SK-N-SH (cell line): ENCODE measurements at regions not wholly inside any gene's neighbourhood (a gene's known extent, or its start where the extent isn't known, plus 50 kb on each side); places are given as distances from the start of the nearest gene placed in this dataset.

ENCODE experiments used
- CTCF ChIA-PET: fragments of 300-600, 350-600 bp; formaldehyde crosslinking; extraction: SDS; loops from one replicate; lab custom pipeline; 2021; lab: Yijun Ruan, JAX
- POLR2A ChIA-PET: fragments of 350-600 bp; sonication (Branson Sonifier 250); formaldehyde crosslinking; extraction: SDS; loops from one replicate; lab custom pipeline; 2020; ENCODE audit warnings: antibody characterized with exemption, inconsistent platforms; lab: Yijun Ruan, JAX
- DNase-seq: peaks from one replicate; pipeline ENCODE4 v3.0.0; 2012
- H2AFZ ChIP-seq: fragments of 200-600 bp; sonication (generic); 2 replicates; pipeline ENCODE4 v1.8.1; 2016; ENCODE audit warnings: antibody characterized with exemption, mild to moderate bottlenecking, low read depth
- H3F3A ChIP-seq: fragments of 200-600 bp; sonication (generic); replicated peaks from 2 replicates; pipeline ENCODE3; 2016; ENCODE audit warnings: antibody characterized with exemption, mild to moderate bottlenecking; ENCODE audit not compliant: insufficient read depth
- H3K27ac ChIP-seq, 2 experiments: fragments of 200-500 bp in 1 of 2; fragments of 200-600 bp in 1 of 2; sonication (Bioruptor generic) in 1 of 2; sonication (generic), shearing (Covaris generic) in 1 of 2; 2 replicates each; pipeline versions ENCODE4 v1.5.1 to v1.6.1; 2014 to 2016; ENCODE audit warnings: low read depth in 2 of 2, inconsistent platforms in 1 of 2, low read length in 1 of 2, mild to moderate bottlenecking in 1 of 2, mixed read lengths in 1 of 2
- H3K27me3 ChIP-seq: fragments of 200-600 bp; sonication (generic), shearing (Covaris generic); 2 replicates; pipeline ENCODE4 v1.6.1; 2016; ENCODE audit warnings: mixed run types; ENCODE audit not compliant: insufficient read depth
- H3K36me3 ChIP-seq, 2 experiments: fragments of 200-500 bp in 1 of 2; fragments of 200-600 bp in 1 of 2; sonication (Bioruptor generic) in 1 of 2; sonication (generic) in 1 of 2; replicated peaks in 1 of 2; 2 replicates each; pipeline versions ENCODE3 to v1.5.1; 2014 to 2016; ENCODE audit warnings: low read length in 1 of 2, mild to moderate bottlenecking in 1 of 2; ENCODE audit not compliant: insufficient read depth in 2 of 2, control insufficient read depth in 1 of 2
- H3K4me1 ChIP-seq, 2 experiments: fragments of 200-500 bp in 1 of 2; fragments of 200-600 bp in 1 of 2; sonication (Bioruptor generic) in 1 of 2; sonication (generic), shearing (Covaris generic) in 1 of 2; 2 replicates each; pipeline versions ENCODE4 v1.5.1 to v1.6.1; 2014 to 2016; ENCODE audit warnings: low read depth in 1 of 2, low read length in 1 of 2, mixed run types in 1 of 2; ENCODE audit not compliant: insufficient read depth in 2 of 2, control insufficient read depth in 1 of 2
- H3K4me2 ChIP-seq: fragments of 200-600 bp; sonication (generic), shearing (Covaris generic); 2 replicates; pipeline ENCODE4 v1.6.1; 2017; ENCODE audit warnings: mixed run types
- H3K4me3 ChIP-seq, 2 experiments: fragments of 200-500 bp in 1 of 2; fragments of 200-600 bp in 1 of 2; sonication (Bioruptor generic) in 1 of 2; sonication (generic), shearing (Covaris generic) in 1 of 2; 2 replicates each; pipeline versions ENCODE4 v1.5.1 to v1.8.1; 2014 to 2016; ENCODE audit warnings: low read depth in 2 of 2, inconsistent platforms in 1 of 2, low read length in 1 of 2, mild to moderate bottlenecking in 1 of 2, mixed read lengths in 1 of 2, moderate library complexity in 1 of 2
- H3K79me2 ChIP-seq: fragments of 200-600 bp; sonication (generic); 2 replicates; pipeline ENCODE4 v1.8.1; 2017; ENCODE audit warnings: mild to moderate bottlenecking; ENCODE audit not compliant: insufficient read depth
- H3K9ac ChIP-seq: fragments of 200-600 bp; sonication (generic); 2 replicates; pipeline ENCODE4 v1.6.1; 2017; ENCODE audit warnings: mixed run types
- H3K9me2 ChIP-seq: fragments of 200-600 bp; sonication (generic); 2 replicates; pipeline ENCODE4 v1.6.1; 2017; ENCODE audit warnings: mixed run types
- H3K9me3 ChIP-seq: fragments of 200-600 bp; sonication (generic); 2 replicates; pipeline ENCODE4 v1.6.1; 2017; ENCODE audit warnings: mixed run types, mild to moderate bottlenecking, moderate library complexity
- H4K20me1 ChIP-seq: fragments of 200-600 bp; sonication (generic); 2 replicates; pipeline ENCODE4 v1.6.1; 2017; ENCODE audit warnings: mild to moderate bottlenecking, mixed run types; ENCODE audit not compliant: insufficient read depth
- CHD2 ChIP-seq: fragments of 150-350 bp; IDR thresholded peaks from 2 replicates; pipeline ENCODE4 v1.6.1; 2018; ENCODE audit warnings: low read length; ENCODE audit not compliant: partially characterized antibody
- CTCF ChIP-seq: fragments of 200-600 bp; sonication (generic); IDR thresholded peaks from 2 replicates; pipeline ENCODE4 v1.6.1; 2017; ENCODE audit warnings: antibody characterized with exemption, mild to moderate bottlenecking, moderate library complexity
- EP300 ChIP-seq, 2 experiments: IDR thresholded peaks; 2 replicates each; pipeline versions ENCODE4 v1.4.0 to v1.6.1; 2012; ENCODE audit warnings: borderline replicate concordance in 1 of 2, low read depth in 1 of 2, low read length in 1 of 2
- EZH2phosphoT487 ChIP-seq: fragments of 200-600 bp; sonication (generic); IDR thresholded peaks from 2 replicates; pipeline ENCODE4 v1.6.1; 2017; ENCODE audit warnings: low read depth, mixed run types, mild to moderate bottlenecking, antibody characterized with exemption, moderate library complexity, borderline replicate concordance
- FOSL2 ChIP-seq: IDR thresholded peaks from 2 replicates; pipeline ENCODE4 v1.4.0; 2012; ENCODE audit warnings: low read depth, mild to moderate bottlenecking, moderate library complexity, borderline replicate concordance
- GABPA ChIP-seq: IDR thresholded peaks from 2 replicates; pipeline ENCODE4 v1.4.0; 2012; ENCODE audit warnings: low read depth, mild to moderate bottlenecking
- GATA2 ChIP-seq: sonication (generic); formaldehyde crosslinking; IDR thresholded peaks from 2 replicates; pipeline ENCODE4 v1.5.0; 2020; ENCODE audit warnings: mild to moderate bottlenecking, missing genetic modification reagents
- MEF2A ChIP-seq: IDR thresholded peaks from 2 replicates; pipeline ENCODE4 v1.4.0; 2012; ENCODE audit warnings: low read depth, borderline replicate concordance
- RCOR1 ChIP-seq: fragments of 150-350 bp; IDR thresholded peaks from 2 replicates; pipeline ENCODE4 v1.6.1; 2017; ENCODE audit warnings: antibody characterized with exemption, low read length
- REST ChIP-seq: IDR thresholded peaks from 2 replicates; pipeline ENCODE4 v1.6.1; 2012; ENCODE audit warnings: mild to moderate bottlenecking, low read depth, low read length, moderate library complexity
- RXRA ChIP-seq: IDR thresholded peaks from 2 replicates; pipeline ENCODE4 v1.4.0; 2012; ENCODE audit warnings: low read depth, mild to moderate bottlenecking, borderline replicate concordance
- SIN3A ChIP-seq: IDR thresholded peaks from 2 replicates; pipeline ENCODE4 v1.6.1; 2012; ENCODE audit warnings: low read depth, mild to moderate bottlenecking, low read length, moderate library complexity, borderline replicate concordance
- TAF1 ChIP-seq: IDR thresholded peaks from 2 replicates; pipeline ENCODE4 v1.6.1; 2012; ENCODE audit warnings: low read depth, mild to moderate bottlenecking, low read length, moderate library complexity, borderline replicate concordance
- TEAD4 ChIP-seq: IDR thresholded peaks from 2 replicates; pipeline ENCODE4 v1.4.0; 2012; ENCODE audit warnings: mild to moderate bottlenecking, borderline replicate concordance; ENCODE audit not compliant: insufficient read depth
- ZBTB33 ChIP-seq: IDR thresholded peaks from 2 replicates; pipeline ENCODE4 v1.4.0; 2012; ENCODE audit warnings: low read depth, borderline replicate concordance
- WGBS: methylation state at CpG from one replicate; pipeline ENCODE4 v1.1.6; 2017; ENCODE audit warnings: low lambda C conversion rate; 5-methylcytosine and 5-hydroxymethylcytosine counted together
- TF ChIP-seq, protein P1 (sequence below): IDR thresholded peaks from 2 replicates; pipeline ENCODE4 v1.4.0; 2012; ENCODE audit warnings: low read depth, borderline replicate concordance
- TF ChIP-seq, protein P2 (sequence below): IDR thresholded peaks from 2 replicates; pipeline ENCODE4; 2012
- TF ChIP-seq, protein P3 (sequence below): IDR thresholded peaks from 2 replicates; pipeline ENCODE4 v1.4.0; 2012; ENCODE audit warnings: low read depth
- TF ChIP-seq, protein P4 (sequence below): fragments of 150-350 bp; IDR thresholded peaks from 2 replicates; pipeline ENCODE4 v1.6.1; 2017; ENCODE audit warnings: antibody characterized with exemption, low read length, low read depth, borderline replicate concordance
- TF ChIP-seq, protein P5 (sequence below): fragments of 150-350 bp; IDR thresholded peaks from 2 replicates; pipeline ENCODE4 v1.6.1; 2016; ENCODE audit warnings: mild to moderate bottlenecking, low read depth, low read length

- Histone ChIP-seq H3K9me2 (no peaks in the 10 kb centered on the region), H3K4me1 (peaks cover 0 to 27% of the 10 kb centered on the region in 2 experiments; a peak in 2 of 4 replicates), H3K27ac (peak overlapping the region; percentile 64 to 86), H2AFZ (no peak overlapping the region), H3K9me3 (no peaks in the 10 kb centered on the region), H3K36me3 (no peaks in the 10 kb centered on the region), H3K4me2 (peak overlapping the region; percentile 55), H3F3A (peaks cover 35% of the 10 kb centered on the region), H4K20me1 (no peaks in the 10 kb centered on the region), H3K4me3 (no peak overlapping the region), H3K79me2 (no peaks in the 10 kb centered on the region), H3K27me3 (no peaks in the 10 kb centered on the region), H3K9ac (no peak overlapping the region)
- 11% methylated on average over 2 of the region's 2 CpGs for WGBS
- ChIA-PET POLR2A (no interaction called here), CTCF (interaction anchor here (0.7 kb wide), 1 partner anchor 79 kb away, joined by 3 read pairs; no protein-coding TSS in a partner anchor)
- no peak for DNase-seq
- TF ChIP-seq TEAD4 = peak; percentile 93
- peak; percentile 62; the same call in 1 of the 2 replicates for TF ChIP-seq REST
- no peak for TF ChIP-seq GATA2 (CRISPR knock-in tag)
- TF ChIP-seq RCOR1 = no peak
- peak; percentile 67 for TF ChIP-seq RXRA
- no peak for TF ChIP-seq CHD2
- no peak for TF ChIP-seq CTCF
- TF ChIP-seq, protein P1, sequence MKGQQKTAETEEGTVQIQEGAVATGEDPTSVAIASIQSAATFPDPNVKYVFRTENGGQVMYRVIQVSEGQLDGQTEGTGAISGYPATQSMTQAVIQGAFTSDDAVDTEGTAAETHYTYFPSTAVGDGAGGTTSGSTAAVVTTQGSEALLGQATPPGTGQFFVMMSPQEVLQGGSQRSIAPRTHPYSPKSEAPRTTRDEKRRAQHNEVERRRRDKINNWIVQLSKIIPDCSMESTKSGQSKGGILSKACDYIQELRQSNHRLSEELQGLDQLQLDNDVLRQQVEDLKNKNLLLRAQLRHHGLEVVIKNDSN = no peak
- TF ChIP-seq, protein P2, sequence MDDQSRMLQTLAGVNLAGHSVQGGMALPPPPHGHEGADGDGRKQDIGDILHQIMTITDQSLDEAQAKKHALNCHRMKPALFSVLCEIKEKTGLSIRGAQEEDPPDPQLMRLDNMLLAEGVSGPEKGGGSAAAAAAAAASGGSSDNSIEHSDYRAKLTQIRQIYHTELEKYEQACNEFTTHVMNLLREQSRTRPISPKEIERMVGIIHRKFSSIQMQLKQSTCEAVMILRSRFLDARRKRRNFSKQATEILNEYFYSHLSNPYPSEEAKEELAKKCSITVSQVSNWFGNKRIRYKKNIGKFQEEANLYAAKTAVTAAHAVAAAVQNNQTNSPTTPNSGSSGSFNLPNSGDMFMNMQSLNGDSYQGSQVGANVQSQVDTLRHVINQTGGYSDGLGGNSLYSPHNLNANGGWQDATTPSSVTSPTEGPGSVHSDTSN = peak; percentile 98
- TF ChIP-seq GABPA = no peak
- TF ChIP-seq MEF2A = no peak
- TF ChIP-seq, protein P3, sequence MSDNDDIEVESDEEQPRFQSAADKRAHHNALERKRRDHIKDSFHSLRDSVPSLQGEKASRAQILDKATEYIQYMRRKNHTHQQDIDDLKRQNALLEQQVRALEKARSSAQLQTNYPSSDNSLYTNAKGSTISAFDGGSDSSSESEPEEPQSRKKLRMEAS = peak; percentile 81
- TF ChIP-seq, protein P4, sequence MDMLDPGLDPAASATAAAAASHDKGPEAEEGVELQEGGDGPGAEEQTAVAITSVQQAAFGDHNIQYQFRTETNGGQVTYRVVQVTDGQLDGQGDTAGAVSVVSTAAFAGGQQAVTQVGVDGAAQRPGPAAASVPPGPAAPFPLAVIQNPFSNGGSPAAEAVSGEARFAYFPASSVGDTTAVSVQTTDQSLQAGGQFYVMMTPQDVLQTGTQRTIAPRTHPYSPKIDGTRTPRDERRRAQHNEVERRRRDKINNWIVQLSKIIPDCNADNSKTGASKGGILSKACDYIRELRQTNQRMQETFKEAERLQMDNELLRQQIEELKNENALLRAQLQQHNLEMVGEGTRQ = no peak
- TF ChIP-seq EP300 (IDR thresholded peaks at IDR 0.05; ENCODE audit: borderline replicate concordance in 1 of 2, low read depth in 1 of 2, low read length in 1 of 2) = peak; percentile 86 to 99
- TF ChIP-seq FOSL2 = peak; percentile 95
- peak; percentile 90; the same call in 1 of the 2 replicates for TF ChIP-seq SIN3A
- no peak for TF ChIP-seq EZH2phosphoT487
- TF ChIP-seq TAF1 = peak; percentile 30; the same call in 1 of the 2 replicates
- TF ChIP-seq, protein P5, sequence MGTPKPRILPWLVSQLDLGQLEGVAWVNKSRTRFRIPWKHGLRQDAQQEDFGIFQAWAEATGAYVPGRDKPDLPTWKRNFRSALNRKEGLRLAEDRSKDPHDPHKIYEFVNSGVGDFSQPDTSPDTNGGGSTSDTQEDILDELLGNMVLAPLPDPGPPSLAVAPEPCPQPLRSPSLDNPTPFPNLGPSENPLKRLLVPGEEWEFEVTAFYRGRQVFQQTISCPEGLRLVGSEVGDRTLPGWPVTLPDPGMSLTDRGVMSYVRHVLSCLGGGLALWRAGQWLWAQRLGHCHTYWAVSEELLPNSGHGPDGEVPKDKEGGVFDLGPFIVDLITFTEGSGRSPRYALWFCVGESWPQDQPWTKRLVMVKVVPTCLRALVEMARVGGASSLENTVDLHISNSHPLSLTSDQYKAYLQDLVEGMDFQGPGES = no peak
- TF ChIP-seq ZBTB33 = 0 out of 2 replicates have a peak, but pooled peaks have one; percentile 28
Observed at GRCh38 chr12:46942579-46942978, 116.8 kb upstream of the SLC38A4 start.
